OCI-LY1 (cell line): ENCODE measurements at regions not wholly inside any gene's neighbourhood (a gene's known extent, or its start where the extent isn't known, plus 50 kb on each side); places are given as distances from the start of the nearest gene placed in this dataset.

ENCODE experiments used
- H2AFZ ChIP-seq: fragments of 200-600 bp; sonication (generic), shearing (Covaris generic); 2 replicates; pipeline ENCODE4 v1.6.0; 2014; ENCODE audit warnings: antibody characterized with exemption, mild to moderate bottlenecking, low read length
- H3F3A ChIP-seq: fragments of 200-600 bp; sonication (generic), shearing (Covaris generic); 2 replicates; pipeline ENCODE4 v1.6.0; 2014; ENCODE audit warnings: mild to moderate bottlenecking, antibody characterized with exemption, low read length, moderate library complexity; ENCODE audit not compliant: insufficient read depth
- H3K27ac ChIP-seq: fragments of 200-600 bp; sonication (generic); 2 replicates; pipeline ENCODE4 v1.5.1; 2014; ENCODE audit warnings: low read length, mixed run types, mild to moderate bottlenecking, low read depth; ENCODE audit not compliant: poor library complexity, severe bottlenecking
- H3K27me3 ChIP-seq: fragments of 200-600 bp; sonication (generic); 2 replicates; pipeline ENCODE4 v1.6.0; 2014; ENCODE audit warnings: antibody characterized with exemption, mild to moderate bottlenecking, low read length, moderate library complexity; ENCODE audit not compliant: insufficient read depth
- H3K36me3 ChIP-seq: fragments of 200-600 bp; sonication (generic); 2 replicates; pipeline ENCODE4 v1.6.1; 2014; ENCODE audit warnings: mild to moderate bottlenecking, antibody characterized with exemption, low read length, moderate library complexity, mixed read lengths; ENCODE audit not compliant: insufficient read depth
- H3K4me1 ChIP-seq: fragments of 200-600 bp; sonication (generic); 2 replicates; pipeline ENCODE4 v1.5.1; 2014; ENCODE audit warnings: mild to moderate bottlenecking, low read length, moderate library complexity; ENCODE audit not compliant: insufficient read depth, severe bottlenecking
- H3K4me2 ChIP-seq: fragments of 200-600 bp; sonication (generic), shearing (Covaris generic); 2 replicates; pipeline ENCODE4 v1.6.1; 2014; ENCODE audit warnings: low read length
- H3K4me3 ChIP-seq: fragments of 200-600 bp; sonication (generic); 2 replicates; pipeline ENCODE4 v1.5.1; 2014; ENCODE audit warnings: low read length, low read depth, mild to moderate bottlenecking, mixed read lengths; ENCODE audit not compliant: poor library complexity, severe bottlenecking
- H3K79me2 ChIP-seq: fragments of 200-600 bp; shearing (Covaris generic); 2 replicates; pipeline ENCODE4 v1.6.1; 2016; ENCODE audit warnings: mixed run types, low read length, mixed read lengths; ENCODE audit not compliant: insufficient read depth
- H3K9ac ChIP-seq: fragments of 200-600 bp; sonication (generic), shearing (Covaris generic); 2 replicates; pipeline ENCODE4 v1.6.1; 2014; ENCODE audit warnings: mild to moderate bottlenecking, low read length, mixed read lengths
- H3K9me2 ChIP-seq: fragments of 200-600 bp; sonication (generic), shearing (Covaris generic); 2 replicates; pipeline ENCODE4 v1.6.1; 2014; ENCODE audit warnings: low read depth, mild to moderate bottlenecking, low read length, mixed read lengths
- H3K9me3 ChIP-seq: fragments of 200-600 bp; shearing (Covaris generic); 2 replicates; pipeline ENCODE4 v1.6.1; 2014; ENCODE audit warnings: low read length, mixed read lengths
- H4K20me1 ChIP-seq: fragments of 200-600 bp; sonication (generic), shearing (Covaris generic); 2 replicates; pipeline ENCODE4 v1.6.0; 2016; ENCODE audit warnings: mild to moderate bottlenecking, low read length; ENCODE audit not compliant: insufficient read depth
- CTCF ChIP-seq: fragments of 200-600 bp; sonication (generic), shearing (Covaris generic); IDR thresholded peaks from 2 replicates; pipeline ENCODE4 v1.5.1; 2017; ENCODE audit warnings: mild to moderate bottlenecking, antibody characterized with exemption, low read length, moderate library complexity, mixed read lengths
- EZH2 ChIP-seq: fragments of 200-600 bp; sonication (generic), shearing (Covaris generic); IDR thresholded peaks from 2 replicates; pipeline ENCODE4 v1.8.0; 2017; ENCODE audit warnings: borderline replicate concordance, mixed run types, mild to moderate bottlenecking, antibody characterized with exemption, low read length, moderate library complexity, mixed read lengths

DNA sequence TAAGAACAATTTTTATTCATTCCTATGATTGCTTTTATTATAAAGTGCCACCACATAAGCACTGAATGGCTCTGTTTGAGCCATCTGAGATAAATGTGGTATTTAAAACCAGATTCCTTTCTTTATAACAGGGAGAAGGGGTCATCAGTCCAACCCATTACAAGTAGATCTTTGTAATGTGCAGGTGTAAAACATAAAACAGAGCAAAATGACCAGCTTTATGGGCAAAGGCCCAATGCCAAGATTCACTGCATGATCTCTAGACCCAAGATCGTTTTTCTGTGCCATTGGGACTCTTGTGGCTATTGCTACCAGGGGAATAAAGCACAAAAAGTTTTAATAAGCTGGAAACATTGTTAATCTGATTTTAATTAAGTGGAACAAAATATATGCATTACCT is 469.9 kb downstream of the PRR16 start:
- Histone ChIP-seq H3K79me2 (no peaks in the 10 kb centered on the region), H3K9me2 (no peaks in the 10 kb centered on the region), H3K27ac (no peak overlapping the region), H3K4me1 (no peaks in the 10 kb centered on the region), H3K9me3 (no peaks in the 10 kb centered on the region), H4K20me1 (no peaks in the 10 kb centered on the region), H2AFZ (no peak overlapping the region), H3K36me3 (no peaks in the 10 kb centered on the region), H3K9ac (no peak overlapping the region), H3K4me3 (no peak overlapping the region), H3F3A (no peaks in the 10 kb centered on the region), H3K27me3 (no peaks in the 10 kb centered on the region), H3K4me2 (no peak overlapping the region)
- TF ChIP-seq EZH2 (no peak), CTCF (no peak)

- Histone ChIP-seq H3K27ac (no peak overlapping the region), H4K20me1 (no peaks in the 10 kb centered on the region), H3K4me2 (no peak overlapping the region), H2AFZ (no peak overlapping the region), H3K79me2 (no peaks in the 10 kb centered on the region), H3K27me3 (no peaks in the 10 kb centered on the region), H3K9ac (no peak overlapping the region), H3K4me3 (no peak overlapping the region), H3K9me3 (no peaks in the 10 kb centered on the region), H3F3A (no peaks in the 10 kb centered on the region), H3K4me1 (no peaks in the 10 kb centered on the region), H3K9me2 (no peaks in the 10 kb centered on the region), H3K36me3 (no peaks in the 10 kb centered on the region)
- TF ChIP-seq CTCF (no peak), EZH2 (no peak)
Observed at GRCh38 chr5:120936652-120937051, 472.6 kb downstream of the PRR16 start.

GRCh38 chr5:120938604-120939003 is 474.5 kb downstream of the PRR16 start:
- Histone ChIP-seq H3K36me3 (no peaks in the 10 kb centered on the region), H3K79me2 (no peaks in the 10 kb centered on the region), H3K9ac (no peak overlapping the region), H3K4me2 (no peak overlapping the region), H4K20me1 (no peaks in the 10 kb centered on the region), H3K9me2 (no peaks in the 10 kb centered on the region), H3K9me3 (no peaks in the 10 kb centered on the region), H3K27ac (no peak overlapping the region), H3K4me1 (no peaks in the 10 kb centered on the region), H2AFZ (no peak overlapping the region), H3K27me3 (no peaks in the 10 kb centered on the region), H3K4me3 (no peak overlapping the region), H3F3A (no peaks in the 10 kb centered on the region)
- TF ChIP-seq EZH2 = no peak
- TF ChIP-seq CTCF = no peak
